Panc1 (cell line): ENCODE measurements at regions not wholly inside any gene's neighbourhood (a gene's known extent, or its start where the extent isn't known, plus 50 kb on each side); places are given as distances from the start of the nearest gene placed in this dataset.

Experiments used
- ATAC-seq: fragments of 200-7000 bp; cut with Tn5 transposase; 2 replicates; pipeline ENCODE4 v1.9.1; 2020; ENCODE audit warnings: mild to moderate bottlenecking, moderate library complexity
- BruUV-seq: library from RNA; stranded (reverse); fragments of 400-500 nt; replicated peaks from 2 replicates; lab custom pipeline; 2021; lab: Mats Ljungman, UMichigan
- CTCF ChIA-PET: fragments of 300-600 bp; sonication (Branson Sonifier 250); formaldehyde crosslinking; loops from one replicate; lab custom pipeline; 2022; ENCODE audit warnings: antibody characterized with exemption; lab: Charles Lee
- POLR2A ChIA-PET: fragments of 300-600 bp; sonication (Branson Sonifier 250); formaldehyde crosslinking; loops from one replicate; lab custom pipeline; 2022; ENCODE audit warnings: antibody characterized with exemption; lab: Charles Lee
- DNase-seq: peaks from one replicate; pipeline ENCODE4 v3.0.0-alpha.2; 2010; ENCODE audit warnings: low read depth, low spot score
- H3K27ac ChIP-seq: 2 replicates; pipeline ENCODE4 v1.5.1; 2011; ENCODE audit warnings: mild to moderate bottlenecking, low read length, inconsistent platforms
- H3K27me3 ChIP-seq: fragments of 200-500 bp; sonication (Bioruptor generic); 2 replicates; pipeline ENCODE4 v1.6.0; 2014; ENCODE audit warnings: low read length, inconsistent platforms; ENCODE audit not compliant: control insufficient read depth, insufficient read depth
- H3K36me3 ChIP-seq: fragments of 200-500 bp; sonication (Bioruptor generic); 2 replicates; pipeline ENCODE4 v1.5.1; 2014; ENCODE audit warnings: inconsistent platforms, mild to moderate bottlenecking, low read length, moderate library complexity; ENCODE audit not compliant: control insufficient read depth, insufficient read depth
- H3K4me1 ChIP-seq: 2 replicates; pipeline ENCODE4 v1.5.1; 2011; ENCODE audit warnings: inconsistent platforms, mild to moderate bottlenecking, low read length, moderate library complexity; ENCODE audit not compliant: control insufficient read depth, insufficient read depth
- H3K4me3 ChIP-seq, 2 experiments: 2 replicates each; pipeline ENCODE4 v1.5.1; 2011 to 2012; ENCODE audit warnings: low read depth in 2 of 2, low read length in 2 of 2, mild to moderate bottlenecking in 2 of 2, inconsistent platforms in 1 of 2, moderate library complexity in 1 of 2
- H3K9me3 ChIP-seq: fragments of 200-500 bp; sonication (Bioruptor generic); 2 replicates; pipeline ENCODE4 v1.5.1; 2014; ENCODE audit warnings: low read depth, mild to moderate bottlenecking, inconsistent platforms, low read length, moderate library complexity; ENCODE audit not compliant: control insufficient read depth, insufficient read depth
- POLR2AphosphoS5 ChIP-seq: IDR thresholded peaks from 2 replicates; pipeline ENCODE4 v1.6.1; 2012; ENCODE audit warnings: mild to moderate bottlenecking, low read depth, low read length, moderate library complexity
- SIN3A ChIP-seq: IDR thresholded peaks from 2 replicates; pipeline ENCODE4 v1.6.1; 2012; ENCODE audit warnings: low read depth, mild to moderate bottlenecking, low read length, moderate library complexity, borderline replicate concordance; ENCODE audit not compliant: insufficient read depth
- TCF7L2 ChIP-seq: IDR thresholded peaks from 2 replicates; pipeline ENCODE4 v1.6.1; 2011; ENCODE audit warnings: mild to moderate bottlenecking, low read depth, low read length, inconsistent platforms
- in situ Hi-C: cut with HindIII; loops from 2 replicates; pipeline ENCODE4 v1.10.0; 2016; ENCODE audit warnings: low sequenced_read_pairs, low pct_unique_long_range_greater_than_20kb
- intact Hi-C: fragments of 100-400 bp; cut with micrococcal nuclease; formaldehyde crosslinking; loops from one replicate; pipeline ENCODE4 v1.10.0; 2022; ENCODE audit not compliant: unreplicated experiment
- TF ChIP-seq, protein P1 (sequence below), 2 experiments: IDR thresholded peaks; 2 replicates each; pipeline ENCODE4 v1.6.1; 2011 to 2012; ENCODE audit warnings: low read depth in 2 of 2, control low read depth in 1 of 2, low read length in 1 of 2, mild to moderate bottlenecking in 1 of 2, moderate library complexity in 1 of 2; ENCODE audit not compliant: insufficient read depth in 1 of 2
- TF ChIP-seq, protein P2 (sequence below): fragments of 450-650 bp; IDR thresholded peaks from 2 replicates; pipeline ENCODE4 v1.5.1; 2017; ENCODE audit warnings: mild to moderate bottlenecking

DNA sequence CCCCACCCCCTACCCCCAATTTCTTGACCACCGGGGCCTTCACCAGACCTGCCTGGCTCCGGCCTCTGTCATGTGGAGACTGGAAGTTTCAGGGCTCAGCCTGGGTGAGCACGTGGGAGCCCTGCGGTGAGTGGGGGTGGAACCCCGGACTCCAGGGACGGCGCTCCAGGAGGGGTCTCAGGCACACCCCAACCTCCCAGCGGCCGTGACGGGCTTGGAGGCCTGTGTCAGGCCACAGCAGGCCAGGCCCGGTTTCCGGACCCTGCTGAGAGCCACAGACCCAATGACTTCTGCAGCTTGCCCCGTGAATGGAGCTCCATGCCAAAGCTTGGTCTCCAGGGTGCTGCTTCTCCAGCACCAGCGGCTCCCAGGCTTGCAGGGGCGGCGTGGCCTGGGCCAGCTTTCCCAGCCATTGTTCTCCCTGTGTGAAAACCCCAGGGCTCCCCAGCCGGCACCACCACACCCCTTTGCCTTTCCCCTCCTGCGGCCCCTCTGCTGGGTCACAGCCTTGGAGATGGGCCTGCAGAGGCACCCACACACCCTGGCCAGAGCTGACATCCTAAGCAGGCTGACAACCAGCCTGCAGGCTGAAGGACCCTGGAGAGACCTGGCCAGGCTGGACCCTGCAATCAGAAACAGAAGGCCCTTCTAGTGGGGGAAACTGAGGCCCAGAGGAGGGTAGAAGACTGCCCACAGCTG lies 186.2 kb upstream of the C14orf180 start:
- ATAC-seq, result no peak
- Histone ChIP-seq H3K36me3 (no peaks in the 10 kb centered on the region), H3K27me3 (no peaks in the 10 kb centered on the region), H3K27ac (no peak overlapping the region), H3K4me3 (no peak overlapping the region), H3K4me1 (no peaks in the 10 kb centered on the region), H3K9me3 (0 out of 2 replicates have a peak, but pooled peaks cover 3% of the 10 kb centered on the region)
- BruUV-seq, result no TSS peak
- intact Hi-C loops, result no loop called here
- no peak for DNase-seq
- POLR2A ChIA-PET, result no interaction called here
- TF ChIP-seq, protein P1, sequence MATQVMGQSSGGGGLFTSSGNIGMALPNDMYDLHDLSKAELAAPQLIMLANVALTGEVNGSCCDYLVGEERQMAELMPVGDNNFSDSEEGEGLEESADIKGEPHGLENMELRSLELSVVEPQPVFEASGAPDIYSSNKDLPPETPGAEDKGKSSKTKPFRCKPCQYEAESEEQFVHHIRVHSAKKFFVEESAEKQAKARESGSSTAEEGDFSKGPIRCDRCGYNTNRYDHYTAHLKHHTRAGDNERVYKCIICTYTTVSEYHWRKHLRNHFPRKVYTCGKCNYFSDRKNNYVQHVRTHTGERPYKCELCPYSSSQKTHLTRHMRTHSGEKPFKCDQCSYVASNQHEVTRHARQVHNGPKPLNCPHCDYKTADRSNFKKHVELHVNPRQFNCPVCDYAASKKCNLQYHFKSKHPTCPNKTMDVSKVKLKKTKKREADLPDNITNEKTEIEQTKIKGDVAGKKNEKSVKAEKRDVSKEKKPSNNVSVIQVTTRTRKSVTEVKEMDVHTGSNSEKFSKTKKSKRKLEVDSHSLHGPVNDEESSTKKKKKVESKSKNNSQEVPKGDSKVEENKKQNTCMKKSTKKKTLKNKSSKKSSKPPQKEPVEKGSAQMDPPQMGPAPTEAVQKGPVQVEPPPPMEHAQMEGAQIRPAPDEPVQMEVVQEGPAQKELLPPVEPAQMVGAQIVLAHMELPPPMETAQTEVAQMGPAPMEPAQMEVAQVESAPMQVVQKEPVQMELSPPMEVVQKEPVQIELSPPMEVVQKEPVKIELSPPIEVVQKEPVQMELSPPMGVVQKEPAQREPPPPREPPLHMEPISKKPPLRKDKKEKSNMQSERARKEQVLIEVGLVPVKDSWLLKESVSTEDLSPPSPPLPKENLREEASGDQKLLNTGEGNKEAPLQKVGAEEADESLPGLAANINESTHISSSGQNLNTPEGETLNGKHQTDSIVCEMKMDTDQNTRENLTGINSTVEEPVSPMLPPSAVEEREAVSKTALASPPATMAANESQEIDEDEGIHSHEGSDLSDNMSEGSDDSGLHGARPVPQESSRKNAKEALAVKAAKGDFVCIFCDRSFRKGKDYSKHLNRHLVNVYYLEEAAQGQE (IDR thresholded peaks at IDR 0.05; ENCODE audit: insufficient read depth in 1 of 2, low read depth in 2 of 2, low read length in 1 of 2), result no peak
- TF ChIP-seq POLR2AphosphoS5 (no peak), TCF7L2 (no peak), SIN3A (no peak)
- TF ChIP-seq, protein P2, sequence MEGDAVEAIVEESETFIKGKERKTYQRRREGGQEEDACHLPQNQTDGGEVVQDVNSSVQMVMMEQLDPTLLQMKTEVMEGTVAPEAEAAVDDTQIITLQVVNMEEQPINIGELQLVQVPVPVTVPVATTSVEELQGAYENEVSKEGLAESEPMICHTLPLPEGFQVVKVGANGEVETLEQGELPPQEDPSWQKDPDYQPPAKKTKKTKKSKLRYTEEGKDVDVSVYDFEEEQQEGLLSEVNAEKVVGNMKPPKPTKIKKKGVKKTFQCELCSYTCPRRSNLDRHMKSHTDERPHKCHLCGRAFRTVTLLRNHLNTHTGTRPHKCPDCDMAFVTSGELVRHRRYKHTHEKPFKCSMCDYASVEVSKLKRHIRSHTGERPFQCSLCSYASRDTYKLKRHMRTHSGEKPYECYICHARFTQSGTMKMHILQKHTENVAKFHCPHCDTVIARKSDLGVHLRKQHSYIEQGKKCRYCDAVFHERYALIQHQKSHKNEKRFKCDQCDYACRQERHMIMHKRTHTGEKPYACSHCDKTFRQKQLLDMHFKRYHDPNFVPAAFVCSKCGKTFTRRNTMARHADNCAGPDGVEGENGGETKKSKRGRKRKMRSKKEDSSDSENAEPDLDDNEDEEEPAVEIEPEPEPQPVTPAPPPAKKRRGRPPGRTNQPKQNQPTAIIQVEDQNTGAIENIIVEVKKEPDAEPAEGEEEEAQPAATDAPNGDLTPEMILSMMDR, result no peak
- CTCF ChIA-PET, result no interaction called here
- in situ Hi-C loops, result no loop called here

DNA sequence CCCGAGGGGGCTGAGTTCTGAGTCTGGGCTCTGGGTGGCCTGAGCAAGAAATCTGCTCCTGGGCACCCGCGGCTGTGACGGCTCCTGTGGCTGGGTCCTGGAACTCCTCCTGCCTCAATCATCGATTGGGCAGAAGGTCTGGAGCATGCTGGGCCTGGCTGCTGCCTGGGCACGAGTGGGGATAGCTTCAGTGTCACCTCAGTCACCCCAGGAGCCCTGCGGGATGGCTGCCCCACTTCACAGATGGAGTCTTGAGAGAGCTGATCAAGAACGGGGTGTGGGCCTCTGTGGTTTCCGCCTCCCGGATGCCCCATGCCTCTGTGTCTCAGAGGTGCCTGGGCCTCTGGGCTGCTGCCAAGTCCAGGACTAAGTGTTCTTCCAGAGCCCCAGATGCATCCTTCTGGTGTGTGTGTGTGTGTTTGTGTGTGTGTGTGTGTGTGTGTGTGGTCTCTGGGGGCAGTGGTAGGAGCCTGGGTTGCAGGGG lies 185.6 kb upstream of the C14orf180 start:
- Histone ChIP-seq H3K9me3 (0 out of 2 replicates have a peak, but pooled peaks cover 3% of the 10 kb centered on the region), H3K4me1 (no peaks in the 10 kb centered on the region), H3K27ac (no peak overlapping the region), H3K27me3 (no peaks in the 10 kb centered on the region), H3K4me3 (no peak overlapping the region), H3K36me3 (no peaks in the 10 kb centered on the region)
- intact Hi-C loops, result no loop called here
- CTCF ChIA-PET, result no interaction called here
- POLR2A ChIA-PET, result no interaction called here
- TF ChIP-seq, protein P1 (IDR thresholded peaks at IDR 0.05; ENCODE audit: insufficient read depth in 1 of 2, low read depth in 2 of 2, low read length in 1 of 2), result no peak
- TF ChIP-seq POLR2AphosphoS5, result no peak
- no peak for TF ChIP-seq TCF7L2
- TF ChIP-seq, protein P2, result no peak
- no peak for TF ChIP-seq SIN3A
- in situ Hi-C loops, result no loop called here
- DNase-seq (no peak), ATAC-seq (no peak)
- BruUV-seq, result no TSS peak
